ENCODE measurements at regions not wholly inside any gene's neighbourhood (a gene's known extent, or its start where the extent isn't known, plus 50 kb on each side); places are given as distances from the start of the nearest gene placed in this dataset.

GRCh38 chr17:63258785-63259184 lies 187.3 kb downstream of the CYB561 start:
- TF ChIP-seq EZH2 (IDR thresholded peaks at IDR 0.05; ENCODE audit: borderline replicate concordance, low read length) (no peak), CTCF (IDR thresholded peaks at IDR 0.05; ENCODE audit: low read length) (no peak)
- Histone ChIP-seq H3K79me2 (ENCODE audit: insufficient read depth, low read length) (no peaks in the 10 kb centered on the region), H3K9ac (ENCODE audit: low read length) (no peak overlapping the region), H2AFZ (ENCODE audit: low read length) (no peak overlapping the region), H3K36me3 (ENCODE audit: insufficient read depth, low read length) (no peaks in the 10 kb centered on the region), H3K27ac (ENCODE audit: low read depth, low read length, poor library complexity, severe bottlenecking) (no peak overlapping the region), H3K9me3 (ENCODE audit: low read length) (no peaks in the 10 kb centered on the region), H4K20me1 (ENCODE audit: insufficient read depth, low read length) (no peaks in the 10 kb centered on the region), H3K27me3 (ENCODE audit: insufficient read depth, low read length) (no peaks in the 10 kb centered on the region), H3K4me3 (ENCODE audit: low read depth, low read length, poor library complexity, severe bottlenecking) (no peak overlapping the region), H3K4me1 (ENCODE audit: insufficient read depth, low read length, severe bottlenecking) (no peaks in the 10 kb centered on the region), H3K9me2 (ENCODE audit: low read depth, low read length) (no peaks in the 10 kb centered on the region), H3K4me2 (ENCODE audit: low read length) (no peak overlapping the region), H3F3A (ENCODE audit: insufficient read depth, low read length) (no peaks in the 10 kb centered on the region)

GRCh38 chr17:63262751-63263476 lies 183.2 kb downstream of the CYB561 start:
- Histone ChIP-seq H3K9ac (ENCODE audit: low read length) (no peak overlapping the region), H3K9me3 (ENCODE audit: low read length) (no peaks in the 10 kb centered on the region), H3K9me2 (ENCODE audit: low read depth, low read length) (no peaks in the 10 kb centered on the region), H3F3A (ENCODE audit: insufficient read depth, low read length) (no peaks in the 10 kb centered on the region), H4K20me1 (ENCODE audit: insufficient read depth, low read length) (no peaks in the 10 kb centered on the region), H2AFZ (ENCODE audit: low read length) (no peak overlapping the region), H3K4me3 (ENCODE audit: low read depth, low read length, poor library complexity, severe bottlenecking) (no peak overlapping the region), H3K36me3 (ENCODE audit: insufficient read depth, low read length) (no peaks in the 10 kb centered on the region), H3K4me1 (ENCODE audit: insufficient read depth, low read length, severe bottlenecking) (no peaks in the 10 kb centered on the region), H3K27ac (ENCODE audit: low read depth, low read length, poor library complexity, severe bottlenecking) (no peak overlapping the region), H3K79me2 (ENCODE audit: insufficient read depth, low read length) (no peaks in the 10 kb centered on the region), H3K4me2 (ENCODE audit: low read length) (no peak overlapping the region), H3K27me3 (ENCODE audit: insufficient read depth, low read length) (no peaks in the 10 kb centered on the region)
- TF ChIP-seq CTCF (IDR thresholded peaks at IDR 0.05; ENCODE audit: low read length): no peak
- no peak for TF ChIP-seq EZH2 (IDR thresholded peaks at IDR 0.05; ENCODE audit: borderline replicate concordance, low read length)

- Histone ChIP-seq H4K20me1 (ENCODE audit: insufficient read depth, low read length) (no peaks in the 10 kb centered on the region), H3K9ac (ENCODE audit: low read length) (no peak overlapping the region), H3K36me3 (ENCODE audit: insufficient read depth, low read length) (no peaks in the 10 kb centered on the region), H3K9me2 (ENCODE audit: low read depth, low read length) (no peaks in the 10 kb centered on the region), H3K27ac (ENCODE audit: low read depth, low read length, poor library complexity, severe bottlenecking) (no peak overlapping the region), H3K4me2 (ENCODE audit: low read length) (no peak overlapping the region), H3F3A (ENCODE audit: insufficient read depth, low read length) (no peaks in the 10 kb centered on the region), H3K27me3 (ENCODE audit: insufficient read depth, low read length) (no peaks in the 10 kb centered on the region), H2AFZ (ENCODE audit: low read length) (no peak overlapping the region), H3K9me3 (ENCODE audit: low read length) (no peaks in the 10 kb centered on the region), H3K4me1 (ENCODE audit: insufficient read depth, low read length, severe bottlenecking) (no peaks in the 10 kb centered on the region), H3K79me2 (ENCODE audit: insufficient read depth, low read length) (no peaks in the 10 kb centered on the region), H3K4me3 (ENCODE audit: low read depth, low read length, poor library complexity, severe bottlenecking) (no peak overlapping the region)
- TF ChIP-seq EZH2 (IDR thresholded peaks at IDR 0.05; ENCODE audit: borderline replicate concordance, low read length): no peak
- TF ChIP-seq CTCF (IDR thresholded peaks at IDR 0.05; ENCODE audit: low read length): no peak
These were observed 180.6 kb downstream of the CYB561 start for GRCh38 chr17:63265526-63265925.
